Gastrocnemius medialis (tissue), 4 donors: ENCODE measurements at regions not wholly inside any gene's neighbourhood (a gene's known extent, or its start where the extent isn't known, plus 50 kb on each side); places are given as distances from the start of the nearest gene placed in this dataset.

Experiments used
- ATAC-seq, 2 donors: fragments of 150-250 bp; one replicate each; pipeline ENCODE4 v1.9.1; 2016
- DNase-seq, 2 donors: peaks; one replicate each; pipeline ENCODE4 v3.0.0-alpha.2; 2019
- H3K27ac ChIP-seq, 4 donors: fragments of 200-600 bp; sonication (generic); 1 replicate in 1 of 4; 2 replicates in 3 of 4; pipeline ENCODE4 v1.5.1; 2016 to 2018; ENCODE audit warnings: mild to moderate bottlenecking in 2 of 4, moderate library complexity in 1 of 4
- H3K27me3 ChIP-seq, 3 donors: fragments of 200-600 bp; sonication (generic) in 2 of 3; 1 replicate in 1 of 3; 2 replicates in 2 of 3; pipeline versions ENCODE4 v1.5.1 to v1.6.0; 2016 to 2019; ENCODE audit warnings: mild to moderate bottlenecking in 1 of 3, moderate library complexity in 1 of 3
- H3K36me3 ChIP-seq, 2 donors: fragments of 200-600 bp; sonication (generic) in 1 of 2; one replicate each; pipeline ENCODE4 v1.5.1; 2017 to 2018
- H3K4me1 ChIP-seq, 2 donors: fragments of 200-600 bp; sonication (generic) in 1 of 2; one replicate each; pipeline ENCODE4 v1.5.1; 2016 to 2017; ENCODE audit warnings: mild to moderate bottlenecking in 2 of 2
- H3K4me3 ChIP-seq, 4 donors: fragments of 200-600 bp; sonication (generic) in 3 of 4; 1 replicate in 1 of 4; 2 replicates in 3 of 4; pipeline ENCODE4 v1.5.1; 2016 to 2019; ENCODE audit warnings: mild to moderate bottlenecking in 2 of 4
- H3K9me3 ChIP-seq, 3 donors: fragments of 200-600 bp; sonication (generic) in 2 of 3; 1 replicate in 1 of 3; 2 replicates in 2 of 3; pipeline ENCODE4 v1.5.1; 2016 to 2019
- CTCF ChIP-seq, 5 experiments: fragments of 450-650 bp in 3 of 5; fragments of 200-600 bp in 2 of 5; sonication (generic) in 2 of 5; IDR thresholded peaks in 4 of 5; conservative IDR thresholded peaks in 1 of 5; 1 replicate in 4 of 5; 2 replicates in 1 of 5; pipeline ENCODE4 v1.5.1; 2016 to 2019; ENCODE audit warnings: antibody characterized with exemption in 5 of 5, mild to moderate bottlenecking in 3 of 5, moderate library complexity in 3 of 5
- POLR2A ChIP-seq, 2 donors: fragments of 450-650 bp; IDR thresholded peaks; one replicate each; pipeline ENCODE4 v1.6.1; 2017; ENCODE audit warnings: antibody characterized with exemption in 2 of 2, mild to moderate bottlenecking in 2 of 2, moderate library complexity in 2 of 2
- in situ Hi-C, 4 donors: fragments of 200-750 bp; cut with MboI; loops; one replicate each; pipeline versions ENCODE4 v1.15.0 to v1.8.0; 2017; ENCODE audit warnings: low sequenced_read_pairs in 4 of 4
- intact Hi-C: fragments of 100-400 bp; cut with DNase I; formaldehyde crosslinking; loops from one replicate; pipeline ENCODE4 v1.15.1; 2023; ENCODE audit warnings: low total_unique reads

- Histone ChIP-seq H3K27ac (no peak overlapping the region), H3K9me3 (no peaks in the 10 kb centered on the region), H3K4me3 (no peak overlapping the region), H3K27me3 (no peaks in the 10 kb centered on the region), H3K36me3 (no peaks in the 10 kb centered on the region), H3K4me1 (no peaks in the 10 kb centered on the region)
- DNase-seq (no peak), ATAC-seq (no peak)
- in situ Hi-C loops = loop anchor here in 1 of 4 donors (25.0 kb wide), 2 partner anchors 391 to 741 kb away; no protein-coding TSS in a partner anchor
- TF ChIP-seq CTCF (IDR thresholded peaks at IDR 0.05 in 4 of 5, conservative IDR thresholded peaks at IDR 0.05 in 1 of 5) (no peak), POLR2A (IDR thresholded peaks at IDR 0.05) (no peak)
- intact Hi-C loops = no loop called here
Measured at GRCh38 chr1:175877939-175878737, 134.7 kb upstream of the TNR start.

- no peak for ATAC-seq
- no peaks in the 10 kb centered on the region for H3K4me1 ChIP-seq
- in situ Hi-C loops (loop anchor here in 1 of 4 donors (25.0 kb wide), 2 partner anchors 388 to 738 kb away; no protein-coding TSS in a partner anchor), intact Hi-C loops (no loop called here)
- no peak for DNase-seq
- H3K4me3 ChIP-seq = no peak overlapping the region
- H3K27ac ChIP-seq = no peak overlapping the region
- TF ChIP-seq POLR2A (IDR thresholded peaks at IDR 0.05) = no peak
- H3K27me3 ChIP-seq = no peaks in the 10 kb centered on the region
- H3K36me3 ChIP-seq = no peaks in the 10 kb centered on the region
- no peaks in the 10 kb centered on the region for H3K9me3 ChIP-seq
Measured at GRCh38 chr1:175875556-175875955, 132.2 kb upstream of the TNR start.

GRCh38 chr1:175874081-175874480 lies 130.7 kb upstream of the TNR start:
- H3K27ac ChIP-seq = no peak overlapping the region
- DNase-seq (no peak), ATAC-seq (no peak)
- in situ Hi-C loops = no loop called here
- no peak overlapping the region for H3K4me3 ChIP-seq
- H3K4me1 ChIP-seq = no peaks in the 10 kb centered on the region
- no peaks in the 10 kb centered on the region for H3K9me3 ChIP-seq
- intact Hi-C loops = no loop called here
- no peaks in the 10 kb centered on the region for H3K36me3 ChIP-seq
- H3K27me3 ChIP-seq = no peaks in the 10 kb centered on the region
- no peak for TF ChIP-seq POLR2A (IDR thresholded peaks at IDR 0.05)
- no peak for TF ChIP-seq CTCF (IDR thresholded peaks at IDR 0.05 in 4 of 5, conservative IDR thresholded peaks at IDR 0.05 in 1 of 5)

GRCh38 chr1:175873290-175873935 lies 130.0 kb upstream of the TNR start:
- no peaks in the 10 kb centered on the region for H3K4me1 ChIP-seq
- H3K4me3 ChIP-seq = no peak overlapping the region
- TF ChIP-seq POLR2A (IDR thresholded peaks at IDR 0.05) (no peak), CTCF (IDR thresholded peaks at IDR 0.05 in 4 of 5, conservative IDR thresholded peaks at IDR 0.05 in 1 of 5) (no peak)
- no peak for DNase-seq
- no peak overlapping the region for H3K27ac ChIP-seq
- H3K36me3 ChIP-seq = no peaks in the 10 kb centered on the region
- H3K27me3 ChIP-seq = no peaks in the 10 kb centered on the region
- no peak for ATAC-seq
- in situ Hi-C loops = no loop called here
- intact Hi-C loops = no loop called here
- H3K9me3 ChIP-seq = no peaks in the 10 kb centered on the region

- in situ Hi-C loops = no loop called here
- Histone ChIP-seq H3K27me3 (no peaks in the 10 kb centered on the region), H3K9me3 (no peaks in the 10 kb centered on the region), H3K4me3 (no peak overlapping the region), H3K36me3 (no peaks in the 10 kb centered on the region), H3K27ac (no peak overlapping the region), H3K4me1 (no peaks in the 10 kb centered on the region)
- DNase-seq (no peak), ATAC-seq (no peak)
- TF ChIP-seq POLR2A (IDR thresholded peaks at IDR 0.05) (no peak), CTCF (IDR thresholded peaks at IDR 0.05 in 4 of 5, conservative IDR thresholded peaks at IDR 0.05 in 1 of 5) (no peak)
- intact Hi-C loops = no loop called here
Measured at GRCh38 chr1:175872588-175872987, 129.2 kb upstream of the TNR start.
